GM12878 (cell line): ENCODE measurements at regions not wholly inside any gene's neighbourhood (a gene's known extent, or its start where the extent isn't known, plus 50 kb on each side); places are given as distances from the start of the nearest gene placed in this dataset.

Source experiments
- ATAC-seq: fragments of 200-7000 bp; cut with Tn5 transposase; 3 replicates; pipeline ENCODE4 v1.9.1; 2020; ENCODE audit warnings: mild to moderate bottlenecking, moderate library complexity
- BruUV-seq: library from RNA; stranded (reverse); fragments of 400-500 nt; replicated peaks from 2 replicates; lab custom pipeline; 2021; lab: Mats Ljungman, UMichigan
- CTCF ChIA-PET: fragments of 300-600 bp; sonication (Branson Sonifier 250); formaldehyde crosslinking; extraction: SDS; loops from one replicate; lab custom pipeline; 2021; ENCODE audit warnings: inconsistent platforms; lab: Yijun Ruan, JAX
- POLR2A ChIA-PET: fragments of 350-600 bp; formaldehyde crosslinking; extraction: SDS; loops from one replicate; lab custom pipeline; 2021; ENCODE audit warnings: inconsistent platforms; lab: Charles Lee
- RAD21 ChIA-PET: fragments of 300-600 bp; sonication (Branson Sonifier 250); formaldehyde crosslinking; loops from one replicate; lab custom pipeline; 2023; ENCODE audit warnings: antibody characterized with exemption; ENCODE audit not compliant: unreplicated experiment; lab: Charles Lee
- SMC1A ChIA-PET: fragments of 300-600 bp; sonication (Branson Sonifier 250); formaldehyde crosslinking; loops from one replicate; lab custom pipeline; 2023; ENCODE audit not compliant: unreplicated experiment, uncharacterized antibody; lab: Charles Lee
- DNase-seq: peaks from one replicate; pipeline ENCODE4 v3.0.0-alpha.2; 2011; ENCODE audit warnings: low read depth, low spot score
- FAIRE-seq: peaks from 3 replicates; lab custom pipeline; 2011; peaks lifted over from hg19 to GRCh38; lab: Jason Lieb, UNC
- H2AFZ ChIP-seq: 2 replicates; pipeline ENCODE4 v1.6.0; 2011; ENCODE audit warnings: low read depth, low read length, control low read depth; ENCODE audit not compliant: control insufficient read depth
- H3K27ac ChIP-seq: 2 replicates; pipeline ENCODE4 v1.5.1; 2011; ENCODE audit warnings: control low read depth; ENCODE audit not compliant: control insufficient read depth, insufficient read depth
- H3K27me3 ChIP-seq, 2 experiments: replicated peaks in 1 of 2; 2 replicates each; pipeline versions ENCODE4 v1.6.0 to v1.6.1; 2011; ENCODE audit warnings: low read length in 1 of 2; ENCODE audit not compliant: control insufficient read depth in 2 of 2, insufficient read depth in 2 of 2
- H3K36me3 ChIP-seq, 2 experiments: 2 replicates each; pipeline ENCODE4 v1.5.1; 2011; ENCODE audit warnings: low read length in 1 of 2; ENCODE audit not compliant: control insufficient read depth in 2 of 2, insufficient read depth in 2 of 2
- H3K4me1 ChIP-seq: 2 replicates; pipeline ENCODE4 v1.6.1; 2011; ENCODE audit warnings: mild to moderate bottlenecking, low read length, moderate library complexity, mixed read lengths; ENCODE audit not compliant: control insufficient read depth, insufficient read depth
- H3K4me2 ChIP-seq: 2 replicates; pipeline ENCODE4 v1.6.0; 2011; ENCODE audit warnings: control low read depth; ENCODE audit not compliant: control insufficient read depth, insufficient read depth
- H3K4me3 ChIP-seq: fragments of 200-600 bp; sonication (generic); 2 replicates; pipeline ENCODE4 v1.5.1; 2016
- H3K79me2 ChIP-seq: 2 replicates; pipeline ENCODE4 v1.6.0; 2011; ENCODE audit warnings: low read length; ENCODE audit not compliant: control insufficient read depth, insufficient read depth
- H3K9ac ChIP-seq: 2 replicates; pipeline ENCODE4 v1.8.0; 2011; ENCODE audit warnings: low read length, control low read depth, mixed read lengths; ENCODE audit not compliant: control insufficient read depth, insufficient read depth
- H3K9me3 ChIP-seq: replicated peaks from 3 replicates; pipeline ENCODE4 v1.5.1; 2011; ENCODE audit warnings: mild to moderate bottlenecking, low read length; ENCODE audit not compliant: control insufficient read depth, insufficient read depth
- H4K20me1 ChIP-seq: 2 replicates; pipeline ENCODE4 v1.6.0; 2011; ENCODE audit not compliant: control insufficient read depth, insufficient read depth
- ATF7 ChIP-seq: fragments of 450-650 bp; IDR thresholded peaks from 2 replicates; pipeline ENCODE4 v1.6.1; 2016; ENCODE audit warnings: low read depth, mild to moderate bottlenecking
- CEBPZ ChIP-seq: fragments of 150-350 bp; IDR thresholded peaks from 2 replicates; pipeline ENCODE4 v1.6.1; 2016; ENCODE audit warnings: low read depth, low read length
- EED ChIP-seq: sonication (generic); IDR thresholded peaks from 2 replicates; pipeline ENCODE4 v1.6.1; 2016; ENCODE audit warnings: antibody characterized with exemption, low read depth
- ELK1 ChIP-seq: IDR thresholded peaks from 2 replicates; pipeline ENCODE4 v1.6.1; 2012; ENCODE audit warnings: low read depth, low read length, improper control_type of control experiment
- IKZF1 ChIP-seq: fragments of 450-650 bp; conservative IDR thresholded peaks from 2 replicates; pipeline ENCODE4 v1.6.1; 2017; ENCODE audit warnings: antibody characterized with exemption, mild to moderate bottlenecking
- MYC ChIP-seq: IDR thresholded peaks from 2 replicates; pipeline ENCODE4 v1.6.1; 2011; ENCODE audit warnings: mild to moderate bottlenecking, low read length, moderate library complexity, inconsistent platforms; ENCODE audit not compliant: insufficient read depth, insufficient replicate concordance, insufficient read length, severe bottlenecking
- RAD21 ChIP-seq: IDR thresholded peaks from 2 replicates; pipeline ENCODE4 v1.6.1; 2011; ENCODE audit warnings: mild to moderate bottlenecking, low read depth, low read length, moderate library complexity; ENCODE audit not compliant: insufficient read depth
- RCOR1 ChIP-seq: conservative IDR thresholded peaks from 2 replicates; pipeline ENCODE4 v1.6.1; 2012; ENCODE audit warnings: low read depth, low read length, improper control_type of control experiment
- ZBTB33 ChIP-seq: fragments of 450-650 bp; IDR thresholded peaks from 2 replicates; pipeline ENCODE4 v1.6.1; 2017; ENCODE audit warnings: mild to moderate bottlenecking
- ZSCAN29 ChIP-seq: fragments of 450-650 bp; IDR thresholded peaks from 2 replicates; pipeline ENCODE4 v1.6.1; 2017; ENCODE audit warnings: mild to moderate bottlenecking, moderate library complexity
- in situ Hi-C: fragments of 300-500 bp; cut with MboI; formaldehyde crosslinking; loops from 9 replicates; pipeline ENCODE4 v1.14.3; 2018; ENCODE audit warnings: mixed read lengths
- intact Hi-C: fragments of 100-400 bp; cut with micrococcal nuclease; formaldehyde crosslinking; loops from one replicate; pipeline ENCODE4 v1.14.2; 2022; ENCODE audit not compliant: unreplicated experiment

GRCh38 chr4:64846417-64846816 is 437.2 kb upstream of the TECRL start:
- ChIA-PET CTCF (no interaction called here), RAD21 (no interaction called here), SMC1A (no interaction called here), POLR2A (no interaction called here)
- H3K4me3 ChIP-seq: no peak overlapping the region
- no peak for TF ChIP-seq CEBPZ
- TF ChIP-seq MYC: no peak
- no peak for TF ChIP-seq IKZF1
- TF ChIP-seq RAD21: no peak
- FAIRE-seq (no peak), ATAC-seq (no peak), DNase-seq (no peak)
- H2AFZ ChIP-seq: no peak overlapping the region
- H4K20me1 ChIP-seq: no peaks in the 10 kb centered on the region
- H3K79me2 ChIP-seq: no peaks in the 10 kb centered on the region
- H3K4me2 ChIP-seq: no peak overlapping the region
- no peaks in the 10 kb centered on the region for H3K9me3 ChIP-seq
- no peaks in the 10 kb centered on the region for H3K27me3 ChIP-seq
- H3K27ac ChIP-seq: no peak overlapping the region
- H3K4me1 ChIP-seq: no peaks in the 10 kb centered on the region
- no peak overlapping the region for H3K9ac ChIP-seq
- H3K36me3 ChIP-seq: no peaks in the 10 kb centered on the region
- intact Hi-C loops (no loop called here), in situ Hi-C loops (no loop called here)
- BruUV-seq: no TSS peak

GRCh38 chr4:64829749-64830148 is 420.5 kb upstream of the TECRL start:
- Histone ChIP-seq H3K36me3 (no peaks in the 10 kb centered on the region), H3K27ac (no peak overlapping the region), H3K9me3 (no peaks in the 10 kb centered on the region), H4K20me1 (no peaks in the 10 kb centered on the region), H3K79me2 (no peaks in the 10 kb centered on the region), H2AFZ (no peak overlapping the region), H3K4me2 (no peak overlapping the region), H3K9ac (no peak overlapping the region), H3K4me3 (no peak overlapping the region), H3K27me3 (no peaks in the 10 kb centered on the region), H3K4me1 (no peaks in the 10 kb centered on the region)
- ChIA-PET RAD21 (no interaction called here), CTCF (no interaction called here), POLR2A (no interaction called here), SMC1A (no interaction called here)
- intact Hi-C loops: no loop called here
- DNase-seq (no peak), FAIRE-seq (no peak), ATAC-seq (no peak)
- in situ Hi-C loops: no loop called here
- no TSS peak for BruUV-seq
- no peak for TF ChIP-seq ZSCAN29
- TF ChIP-seq ZBTB33: no peak
- no peak for TF ChIP-seq RCOR1
- TF ChIP-seq EED: no peak
- TF ChIP-seq ATF7: no peak
- no peak for TF ChIP-seq ELK1
